HG02588 (cell line): ENCODE measurements at regions not wholly inside any gene's neighbourhood (a gene's known extent, or its start where the extent isn't known, plus 50 kb on each side); places are given as distances from the start of the nearest gene placed in this dataset.
A peak's percentile ranks its signal among the peaks of the same experiment; 100 is the strongest.

Experiments
- ATAC-seq: cut with Tn5 transposase; IDR thresholded peaks from one replicate; pipeline ENCODE4 v1.9.1; 2021; ENCODE audit warnings: mild to moderate bottlenecking, moderate library complexity; ENCODE audit not compliant: unreplicated experiment

DNA sequence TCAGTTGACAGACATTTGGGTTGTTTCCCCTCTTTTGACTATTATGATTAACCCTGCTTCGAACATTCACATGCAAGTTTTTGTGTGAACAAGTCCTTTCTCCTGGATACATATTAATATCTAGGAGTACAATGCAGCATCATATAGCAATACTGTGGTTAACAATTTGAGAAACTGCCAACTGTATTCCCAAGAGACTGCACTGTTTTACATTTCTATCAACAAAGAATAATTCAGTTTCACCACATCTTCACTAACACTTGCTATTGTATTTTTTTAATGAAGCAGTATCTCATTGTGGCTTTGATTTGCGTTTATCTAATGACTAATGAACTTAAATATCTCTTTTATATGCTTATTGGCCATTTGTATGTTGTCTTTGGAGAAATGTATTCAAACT is 184.6 kb upstream of the NBEA start:
- ATAC-seq, result no peak

DNA sequence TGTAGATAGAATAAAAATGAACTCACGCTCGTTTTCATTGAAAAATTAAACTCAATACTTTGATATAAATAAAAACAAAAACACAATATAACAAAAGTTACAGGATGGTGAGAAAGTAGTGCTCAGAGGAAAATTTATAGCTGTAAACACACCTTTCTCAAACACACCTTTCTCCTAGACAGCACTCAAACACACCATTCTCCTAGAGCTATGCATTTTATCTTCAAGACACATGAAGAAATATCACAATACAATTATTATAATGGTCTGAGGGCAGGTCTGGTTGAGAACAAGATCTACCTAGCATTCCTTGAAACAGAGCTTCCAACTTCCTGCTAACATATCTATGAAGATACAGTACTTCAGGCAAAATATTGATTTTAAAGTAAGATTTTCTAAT is 183.4 kb upstream of the NBEA start:
- no peak for ATAC-seq

DNA sequence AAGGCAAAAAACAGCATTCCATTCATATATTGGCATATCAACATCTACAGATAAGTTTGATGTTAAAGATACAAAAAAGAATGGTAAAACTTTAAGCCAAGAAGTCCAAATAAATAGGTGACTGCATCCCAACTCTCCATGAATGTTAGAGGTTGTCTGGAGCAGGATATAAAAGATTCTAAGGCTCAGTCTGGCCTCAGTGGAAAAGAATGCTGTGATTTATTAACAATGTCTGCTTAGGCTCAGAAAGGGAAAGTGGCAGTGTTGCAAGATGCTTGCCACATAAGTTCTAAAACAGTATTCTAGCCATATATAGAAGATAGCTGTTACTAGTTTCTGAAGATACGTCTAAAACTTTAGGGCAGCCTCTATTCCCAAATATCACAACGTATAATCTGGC is 179.8 kb upstream of the NBEA start:
- no peak for ATAC-seq

DNA sequence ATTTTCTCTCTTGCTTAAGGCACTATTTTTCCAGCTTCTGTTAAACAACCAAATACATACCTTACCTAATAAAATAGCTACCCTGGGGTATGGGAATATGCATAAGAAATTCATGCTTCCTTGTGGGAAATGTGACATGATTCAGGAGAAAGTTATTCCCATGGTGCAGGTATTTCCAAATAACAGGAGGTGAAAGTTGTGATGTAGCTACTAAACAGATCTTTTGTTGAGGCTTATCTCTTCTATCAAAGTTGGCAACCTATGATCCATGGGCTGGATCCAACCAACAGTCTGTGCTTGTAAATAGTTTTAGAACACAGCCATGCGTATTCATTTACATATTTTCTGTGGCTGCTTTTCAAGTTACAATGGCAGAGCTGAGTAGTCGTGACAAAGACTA is 177.8 kb upstream of the NBEA start:
- ATAC-seq, result no peak

DNA sequence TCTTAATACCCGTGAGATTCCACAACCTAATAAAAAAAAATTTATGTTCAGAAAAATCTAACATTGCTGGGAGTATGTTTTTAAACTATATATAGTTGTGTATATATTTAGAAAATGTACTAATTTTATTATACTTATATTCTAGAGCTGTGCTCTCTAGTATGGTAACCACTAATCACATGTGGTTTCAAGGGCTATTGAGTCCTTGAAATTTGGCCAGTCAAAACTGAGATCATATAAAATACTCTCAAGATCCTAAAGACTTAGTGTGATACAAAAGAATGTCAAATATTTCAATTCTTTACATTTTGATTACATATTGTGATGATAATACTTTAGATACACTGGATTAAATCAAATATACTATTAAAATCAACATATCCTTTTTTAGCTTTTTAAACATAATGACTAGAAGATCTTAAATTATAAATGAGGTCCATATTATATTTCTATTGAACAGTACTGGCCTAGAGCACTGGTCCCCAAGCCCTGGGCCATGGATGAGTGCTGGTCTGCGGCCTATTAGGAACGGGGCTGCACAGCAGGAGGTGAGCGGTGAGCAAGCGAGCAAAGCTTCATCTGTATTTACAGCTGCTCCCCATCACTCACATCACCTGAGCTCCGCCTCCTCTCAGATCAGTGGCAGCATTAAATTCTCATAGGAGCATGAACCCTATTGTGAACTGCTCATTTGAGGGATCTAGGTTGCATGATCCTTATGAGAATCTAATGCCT is 176.5 kb upstream of the NBEA start:
- no peak for ATAC-seq

DNA sequence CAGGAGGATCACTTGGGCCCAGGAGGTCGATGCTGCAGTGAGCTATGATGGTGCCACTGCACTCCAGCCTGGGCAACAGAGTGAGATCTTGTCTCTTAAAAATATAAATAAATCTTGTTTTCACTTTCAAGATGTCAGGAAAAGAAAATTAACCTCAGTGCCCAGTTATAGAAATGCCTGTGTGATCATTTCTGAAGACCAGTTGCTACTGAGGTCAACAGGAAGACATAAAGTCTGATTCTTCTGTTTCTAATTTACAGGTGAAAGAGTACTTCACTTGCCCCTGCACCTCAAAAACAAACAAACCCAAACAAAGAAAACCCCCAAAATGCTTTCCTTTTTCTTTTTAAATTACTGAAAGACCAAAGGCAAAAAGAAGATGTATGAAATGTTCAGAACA is 174.3 kb upstream of the NBEA start:
- ATAC-seq, result no peak

DNA sequence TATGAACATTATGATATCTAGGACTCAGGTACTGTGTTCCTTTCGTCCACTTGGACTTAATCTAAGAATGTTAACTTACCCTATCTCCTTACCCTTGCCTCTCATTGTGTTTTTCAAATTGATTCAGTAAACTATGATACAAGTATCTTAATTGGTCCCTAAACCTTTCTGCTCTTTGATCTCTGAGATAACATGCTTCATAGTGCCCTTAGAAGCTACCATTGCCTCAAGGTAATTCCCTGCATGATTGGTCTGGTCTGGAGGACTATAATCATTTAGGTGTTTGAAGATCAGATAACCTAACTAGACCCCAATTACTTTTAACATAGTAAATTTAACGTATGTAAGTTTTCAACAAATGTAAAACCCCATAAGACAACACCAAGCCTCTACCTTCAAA is 169.9 kb upstream of the NBEA start:
- no peak for ATAC-seq

DNA sequence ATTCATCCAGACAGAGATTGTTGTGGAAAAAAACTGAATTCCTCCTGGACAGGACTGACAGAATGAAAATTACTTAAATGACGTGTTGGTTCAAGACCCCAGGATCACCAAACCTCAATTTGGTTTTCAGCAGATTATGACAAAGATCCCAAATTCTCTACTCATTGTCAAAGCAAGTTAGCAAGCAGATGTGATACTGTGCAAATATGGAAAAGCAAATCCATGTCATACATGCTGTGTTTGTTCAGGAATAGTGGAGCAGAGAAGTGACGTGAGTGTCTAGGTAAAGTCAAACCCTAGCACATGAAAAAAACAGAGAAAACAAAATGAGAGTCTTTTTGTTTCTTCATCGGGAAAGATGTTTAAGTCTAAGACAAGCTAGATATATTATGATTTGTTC is 169.2 kb upstream of the NBEA start:
- no peak for ATAC-seq

DNA sequence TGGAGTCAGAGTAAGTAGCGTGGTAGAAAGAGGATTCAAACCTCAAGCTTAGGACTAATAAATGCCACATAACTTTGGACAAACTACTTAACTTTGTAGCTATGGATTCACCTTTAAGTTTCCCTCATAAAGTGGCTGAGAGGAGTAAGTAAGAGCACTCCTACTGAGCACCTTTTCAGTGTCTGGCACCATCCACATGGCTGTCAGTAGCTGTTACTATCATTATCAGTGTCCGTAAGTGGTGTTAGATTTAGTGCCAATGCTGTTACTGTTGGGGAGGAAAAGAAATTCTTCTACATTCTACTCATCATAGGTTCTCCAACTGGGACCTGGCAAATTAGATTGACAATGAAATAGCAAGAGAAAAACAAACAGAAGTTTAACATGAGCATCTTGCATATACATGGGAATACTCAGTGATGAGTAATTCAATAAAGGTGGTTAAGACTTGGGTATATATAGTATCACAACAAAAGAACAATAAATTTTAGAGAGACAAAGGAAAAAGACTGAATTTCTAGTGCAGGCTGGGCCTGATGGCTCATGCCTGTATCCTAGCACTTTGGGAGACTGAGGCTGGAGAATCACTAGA is 165.6 kb upstream of the NBEA start:
- no peak for ATAC-seq

DNA sequence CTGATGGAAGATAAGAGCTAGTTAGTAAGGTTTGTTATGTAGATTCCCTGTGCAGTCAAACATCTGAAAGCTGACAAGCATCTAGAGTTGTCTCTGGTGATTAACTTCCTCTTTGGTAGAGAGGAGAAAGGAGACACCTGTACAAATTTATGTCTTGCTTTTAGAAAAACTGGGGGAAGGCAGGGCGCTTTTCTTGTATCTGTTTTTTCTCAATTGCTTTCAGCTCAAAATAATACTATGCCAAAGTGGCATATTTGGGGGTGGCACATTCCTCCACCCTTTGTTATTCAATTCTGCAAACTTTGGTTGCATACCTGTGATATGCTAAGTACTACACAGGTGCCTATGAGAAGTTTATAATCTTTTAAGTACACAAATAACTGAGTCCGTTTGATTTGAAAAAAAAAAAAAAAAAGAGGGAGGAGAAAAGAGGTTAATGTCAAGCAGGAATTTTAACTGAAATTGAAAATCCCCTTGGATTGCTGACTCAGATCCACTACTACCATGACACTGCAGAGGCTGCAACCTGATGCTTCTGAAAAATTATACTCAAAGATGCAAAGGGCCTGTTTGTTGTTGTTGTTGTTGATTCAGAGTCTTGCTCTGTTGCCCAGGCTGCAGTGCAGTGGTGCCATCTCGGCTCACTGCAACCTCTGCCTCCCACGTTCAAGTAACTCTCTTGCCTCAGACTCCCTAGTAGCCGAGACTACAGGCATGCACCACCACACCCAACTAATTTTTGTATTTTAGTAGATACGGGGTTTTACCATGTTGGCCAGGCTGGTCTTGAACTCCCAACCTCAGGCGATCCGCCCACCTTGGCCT is 164.8 kb upstream of the NBEA start:
- no peak for ATAC-seq

DNA sequence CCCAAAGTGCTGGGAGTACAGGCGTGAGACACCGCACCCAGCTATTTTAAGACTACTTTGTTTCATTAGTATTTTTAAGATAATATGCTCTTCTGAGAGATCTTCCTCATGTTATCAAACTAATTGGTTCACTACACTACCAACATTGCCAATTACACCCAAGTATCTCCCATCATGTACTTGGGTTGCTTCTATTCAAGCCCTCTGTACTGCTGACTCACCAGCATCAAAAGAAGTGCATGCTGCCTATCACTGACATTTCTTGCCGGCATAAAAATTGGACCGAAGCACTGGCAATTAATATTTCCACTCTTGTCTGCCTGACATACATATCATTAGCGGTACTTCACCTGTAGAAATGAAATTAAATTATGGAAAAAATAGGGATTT is 164.2 kb upstream of the NBEA start:
- no peak for ATAC-seq

DNA sequence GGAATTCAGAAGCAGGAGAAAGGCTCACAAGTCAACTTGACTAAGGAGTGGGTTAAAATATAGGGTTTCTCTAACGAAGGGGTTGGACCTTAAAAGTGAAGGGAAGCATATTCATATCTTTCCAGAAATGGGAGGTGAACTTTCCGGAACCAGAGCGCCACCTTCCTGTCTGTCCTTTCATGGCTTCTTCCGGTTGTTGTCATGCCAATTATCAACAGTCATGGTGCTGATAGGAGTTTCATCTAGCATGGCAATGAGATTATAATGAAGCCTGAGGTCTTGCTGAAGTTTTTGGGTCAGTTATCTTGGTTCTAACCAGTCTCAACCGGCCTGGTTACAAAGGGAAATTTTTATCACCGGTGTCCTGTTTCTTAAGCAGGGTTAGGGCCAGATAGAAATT is 162.9 kb upstream of the NBEA start:
- ATAC-seq, result no peak

DNA sequence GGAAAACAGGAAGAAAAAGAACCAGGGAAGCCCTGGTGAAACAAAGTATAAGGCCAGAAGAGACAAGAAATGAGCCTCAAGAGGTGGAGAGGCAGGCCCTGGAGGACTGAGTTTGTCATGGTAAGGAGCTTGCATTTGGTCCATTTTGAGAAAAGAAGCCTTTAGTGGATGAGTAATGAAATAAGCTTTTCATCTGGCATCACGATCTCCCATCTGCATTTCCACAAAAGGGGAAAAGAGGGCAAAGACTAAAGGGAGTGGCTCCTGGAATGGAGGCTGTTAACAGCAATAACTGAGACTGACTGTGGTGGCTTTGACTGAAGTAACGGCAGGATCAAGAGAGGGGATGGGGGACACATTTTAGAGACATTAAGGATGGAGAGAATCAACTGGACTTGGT is 148.8 kb upstream of the NBEA start:
- no peak for ATAC-seq

DNA sequence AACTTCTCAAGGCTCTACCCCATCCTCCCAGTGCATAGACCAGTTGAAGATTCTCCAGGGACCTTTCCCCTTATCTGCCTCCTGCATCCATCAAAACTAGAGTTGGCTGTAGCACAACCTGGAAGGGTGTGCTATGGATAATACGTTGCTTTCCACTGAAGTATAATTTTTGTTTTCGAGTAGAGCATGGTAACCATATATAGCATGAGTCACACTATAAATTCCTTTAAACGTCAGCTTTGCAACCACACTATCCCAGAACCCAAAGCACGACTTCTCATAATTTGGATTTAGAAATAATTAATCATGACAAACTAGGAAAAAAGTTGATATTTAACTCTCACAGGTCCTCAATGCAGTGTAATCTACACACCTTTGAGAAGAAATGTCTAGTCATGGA is 138.3 kb upstream of the NBEA start:
- no peak for ATAC-seq

DNA sequence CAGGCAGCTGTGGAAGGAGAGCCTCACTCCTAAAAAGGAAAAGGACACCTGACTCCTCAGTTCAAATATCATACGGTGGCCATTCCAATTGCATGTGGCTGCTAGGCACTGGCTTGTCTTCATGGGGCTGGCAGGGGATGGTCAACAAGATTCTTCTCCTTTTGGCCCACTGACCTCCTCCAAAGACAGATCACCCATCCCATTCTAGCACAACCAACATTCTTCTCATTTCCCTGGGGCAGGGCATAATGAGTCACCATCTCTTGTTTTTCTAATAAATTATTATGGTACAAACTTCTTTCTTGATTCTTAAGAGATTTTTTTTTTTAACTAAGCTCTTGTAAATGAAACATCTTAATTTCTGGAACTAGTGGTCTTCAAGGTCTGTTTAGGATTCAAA is 136.7 kb upstream of the NBEA start:
- ATAC-seq, result no peak

DNA sequence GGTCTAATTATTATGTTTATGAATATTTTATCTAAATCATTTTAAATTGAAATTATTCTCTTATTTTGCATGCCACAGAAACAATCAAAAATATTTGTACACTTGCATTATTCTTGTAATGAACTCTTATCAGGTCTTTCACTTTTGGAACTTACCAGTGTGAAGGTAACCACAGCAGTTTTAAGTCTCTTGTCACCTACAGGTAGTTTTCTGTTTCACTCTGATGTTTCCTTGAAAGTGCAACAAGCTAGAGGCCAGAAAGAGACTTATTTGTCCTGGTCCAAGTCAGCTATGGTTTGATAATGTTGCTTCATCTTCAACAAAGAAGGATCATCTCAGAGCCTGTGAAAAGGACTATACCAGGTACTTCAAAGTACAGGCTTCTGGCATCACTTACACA is 133.4 kb upstream of the NBEA start:
- peak; percentile 67 for ATAC-seq

DNA sequence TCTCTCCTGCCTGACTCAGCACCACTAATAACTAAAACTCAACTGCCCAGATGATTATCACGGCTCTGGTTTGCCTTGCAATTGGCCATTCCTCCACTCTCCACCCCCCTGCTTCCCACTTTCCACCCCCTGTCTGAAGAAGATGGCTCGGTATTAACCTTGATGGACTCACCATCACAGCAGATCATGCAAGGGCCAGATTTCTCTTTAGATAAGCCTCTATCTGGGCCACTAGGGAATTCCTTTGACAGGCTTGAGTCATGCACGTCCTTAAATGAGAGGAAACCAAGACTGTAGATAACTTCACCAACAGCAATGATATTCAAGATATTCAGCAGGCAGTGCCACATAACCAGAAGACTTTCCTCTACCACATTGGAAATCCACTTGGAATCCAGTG is 131.1 kb upstream of the NBEA start:
- no peak for ATAC-seq

DNA sequence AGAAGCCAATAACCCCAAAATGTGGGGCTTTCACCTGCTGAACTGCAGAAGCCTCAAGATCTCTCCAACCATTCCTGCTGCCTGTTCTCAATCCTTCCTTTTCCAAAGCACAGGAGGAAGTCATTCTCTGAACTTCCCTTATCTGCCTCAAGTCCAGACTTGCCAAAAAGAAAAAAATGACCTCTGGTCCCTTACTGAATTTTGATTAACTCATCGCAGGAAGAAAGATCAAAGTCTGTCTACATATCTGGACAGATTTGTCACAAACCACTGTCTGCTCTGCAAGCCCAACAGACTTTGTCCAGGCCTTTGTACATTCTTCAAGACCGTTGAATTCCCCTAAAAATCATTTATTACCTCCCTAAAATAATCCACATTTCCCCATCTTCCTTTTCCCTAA is 126.5 kb upstream of the NBEA start:
- no peak for ATAC-seq

DNA sequence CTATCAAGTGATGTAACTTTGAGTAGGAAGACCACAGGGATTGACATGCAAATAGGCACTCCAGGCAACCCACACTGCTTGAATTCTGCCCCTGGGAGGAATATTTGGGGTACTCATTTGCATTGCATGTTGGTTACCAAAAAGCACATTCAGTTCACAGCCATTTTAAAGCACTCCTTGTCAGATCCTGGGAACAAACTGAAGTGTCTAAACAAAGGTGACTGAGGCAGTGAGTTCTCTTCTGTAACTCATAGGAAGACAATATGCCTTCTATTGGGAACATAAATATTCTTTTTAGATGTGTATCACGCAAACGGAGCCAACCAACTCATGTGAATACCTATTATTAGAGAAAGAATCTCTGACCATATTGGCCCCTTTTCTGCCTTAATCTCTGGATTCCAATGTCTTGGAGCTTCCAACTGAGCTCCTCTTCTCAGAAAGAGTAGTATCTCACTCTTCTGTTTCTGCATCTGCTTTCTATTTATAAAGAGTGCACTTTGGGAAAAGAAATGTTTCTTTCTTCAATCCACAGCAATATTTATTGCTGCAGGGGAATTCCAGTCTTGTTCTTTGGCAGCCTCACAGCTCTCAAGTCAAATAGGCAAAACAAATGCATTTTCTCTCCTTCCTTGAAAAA is 125.7 kb upstream of the NBEA start:
- no peak for ATAC-seq

DNA sequence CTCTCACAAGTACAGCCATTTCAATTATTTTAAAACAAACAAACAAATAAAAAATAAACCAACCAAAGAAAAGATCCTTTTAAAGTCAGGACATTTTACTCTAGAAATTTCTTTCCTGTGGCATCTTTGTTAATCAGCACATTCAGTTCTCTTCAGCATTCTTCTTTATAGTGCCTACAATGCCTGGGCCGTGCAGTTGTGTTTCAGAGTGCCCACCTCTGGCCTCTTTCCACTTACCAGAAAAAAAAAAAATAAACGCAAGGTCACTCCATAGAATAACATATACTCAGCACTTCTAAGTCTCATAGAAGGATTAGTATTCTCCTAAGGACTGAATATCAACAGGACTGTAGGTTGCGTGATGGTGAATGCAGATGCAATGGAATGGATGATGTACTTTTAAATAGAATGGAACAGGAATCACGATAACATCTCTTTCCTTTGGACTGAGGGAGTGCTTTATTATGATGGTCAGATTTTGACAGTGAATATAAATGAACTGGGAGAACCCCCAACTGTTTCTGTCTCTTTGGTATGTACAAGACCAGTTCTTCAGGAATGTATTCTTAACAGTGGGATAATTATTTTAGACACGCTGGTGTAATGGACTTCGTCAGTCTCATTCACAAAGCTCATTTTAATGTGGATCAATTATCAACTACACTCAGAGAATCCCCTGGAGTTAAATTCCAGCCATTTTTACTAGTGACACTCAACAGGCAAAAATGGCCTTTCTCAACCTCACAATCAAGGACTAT is 125.0 kb upstream of the NBEA start:
- no peak for ATAC-seq

DNA sequence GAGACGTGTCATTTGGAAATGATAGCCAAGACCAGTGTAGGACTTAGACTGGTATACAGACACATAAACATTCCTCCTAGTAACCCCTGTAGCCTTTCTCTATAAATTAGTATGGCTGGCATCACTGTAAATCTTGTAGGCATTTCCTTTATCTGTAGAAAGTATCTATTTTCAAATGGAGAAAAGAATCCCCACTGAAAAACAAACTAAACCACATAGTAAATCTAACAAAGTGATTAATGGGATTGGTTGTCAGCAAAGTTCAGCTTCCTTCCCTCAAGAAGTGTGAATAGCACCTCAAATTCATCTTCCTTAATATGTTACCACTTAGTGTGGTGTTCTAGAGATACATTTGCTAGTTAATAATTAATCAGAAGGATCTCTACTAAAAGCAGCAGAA is 119.4 kb upstream of the NBEA start:
- ATAC-seq, result no peak
